ENCODE measurements at regions not wholly inside any gene's neighbourhood (a gene's known extent, or its start where the extent isn't known, plus 50 kb on each side); places are given as distances from the start of the nearest gene placed in this dataset.

GRCh38 chr9:28051559-28052503 lies 478.6 kb upstream of the C9orf72 start:
- Mint-ChIP-seq H3K4me3 (no peak overlapping the region), H3K27me3 (ENCODE audit: insufficient read depth) (peaks cover 3% of the 10 kb centered on the region), H3K36me3 (ENCODE audit: low read depth) (no peaks in the 10 kb centered on the region), H3K27ac (no peak overlapping the region), H3K9me3 (no peaks in the 10 kb centered on the region), H3K4me1 (peaks cover 24% of the 10 kb centered on the region)
- Histone ChIP-seq H3K27me3 (ENCODE audit: control insufficient read depth, insufficient read depth, low read length, poor library complexity, severe bottlenecking) (no peaks in the 10 kb centered on the region), H3K4me1 (ENCODE audit: control insufficient read depth, insufficient read depth, low read length) (peaks cover 8% of the 10 kb centered on the region), H3K36me3 (ENCODE audit: control insufficient read depth, insufficient read depth, low read length) (no peaks in the 10 kb centered on the region), H3K4me3 (ENCODE audit: low read length) (no peak overlapping the region), H3K27ac (ENCODE audit: low read depth, low read length) (no peak overlapping the region), H3K9ac (ENCODE audit: extremely low read depth, low read length, poor library complexity, severe bottlenecking) (no peak overlapping the region), H3K9me3 (ENCODE audit: control insufficient read depth, low read length) (no peaks in the 10 kb centered on the region)
- no peak for TF ChIP-seq CTCF (conservative IDR thresholded peaks at IDR 0.05)
- WGBS, 2 experiments (ENCODE audit: insufficient coverage in 1 of 2, insufficient read length in 1 of 2) = 92 to 100% methylated on average over 1 to 5 of the region's 5 CpGs
- DNase-seq = no peak

DNA sequence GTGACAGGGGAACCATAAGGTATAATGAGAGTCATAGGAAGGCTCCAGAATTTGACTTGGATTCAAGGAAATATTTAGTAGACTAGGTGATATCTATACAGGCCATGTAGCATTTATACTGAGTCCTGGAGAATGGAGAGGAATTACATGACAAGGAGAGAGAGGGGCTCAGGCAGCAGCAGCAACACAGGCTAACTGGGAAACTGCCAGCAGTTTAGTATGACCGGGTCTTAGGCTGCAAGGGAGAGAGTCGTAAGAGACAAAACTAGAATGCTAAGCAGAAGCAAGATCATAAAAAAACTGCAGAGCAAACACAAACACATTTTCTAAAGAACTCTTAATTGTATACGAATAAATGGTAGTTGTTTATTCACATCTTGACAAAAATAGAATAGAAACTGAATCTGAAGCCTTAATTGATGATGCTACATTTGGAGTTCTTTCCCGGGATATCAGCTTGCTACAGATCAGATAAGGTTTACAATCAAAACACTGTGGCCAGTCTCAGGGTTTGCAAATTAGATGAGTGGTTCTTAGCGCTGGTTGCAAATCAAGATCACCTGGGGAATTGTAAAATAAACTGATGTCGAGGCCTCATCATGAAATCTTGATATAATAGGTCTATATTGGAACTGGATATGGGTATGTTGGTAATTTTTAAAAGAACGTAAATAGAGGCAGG lies 480.0 kb upstream of the C9orf72 start:
- Histone ChIP-seq H3K27ac (ENCODE audit: low read depth, low read length) (no peak overlapping the region), H3K36me3 (ENCODE audit: control insufficient read depth, insufficient read depth, low read length) (no peaks in the 10 kb centered on the region), H3K27me3 (ENCODE audit: control insufficient read depth, insufficient read depth, low read length, poor library complexity, severe bottlenecking) (no peaks in the 10 kb centered on the region), H3K9ac (ENCODE audit: extremely low read depth, low read length, poor library complexity, severe bottlenecking) (no peak overlapping the region), H3K9me3 (ENCODE audit: control insufficient read depth, low read length) (peaks cover 6% of the 10 kb centered on the region), H3K4me3 (ENCODE audit: low read length) (no peak overlapping the region), H3K4me1 (ENCODE audit: control insufficient read depth, insufficient read depth, low read length) (peaks cover 5% of the 10 kb centered on the region)
- H3K4me1 Mint-ChIP-seq = peaks cover 23% of the 10 kb centered on the region
- peaks cover under 1% of the 10 kb centered on the region for H3K9me3 Mint-ChIP-seq
- H3K27me3 Mint-ChIP-seq (ENCODE audit: insufficient read depth) = peaks cover 3% of the 10 kb centered on the region
- DNase-seq = no peak
- no peak for TF ChIP-seq CTCF (conservative IDR thresholded peaks at IDR 0.05)
- no peak overlapping the region for H3K27ac Mint-ChIP-seq
- no peaks in the 10 kb centered on the region for H3K36me3 Mint-ChIP-seq (ENCODE audit: low read depth)
- H3K4me3 Mint-ChIP-seq = no peak overlapping the region
- 84 to 97% methylated on average over 4 to 7 of the region's 7 CpGs for WGBS, 2 experiments (ENCODE audit: insufficient coverage in 1 of 2, insufficient read length in 1 of 2)

GRCh38 chr9:28056006-28056405 lies 482.7 kb upstream of the C9orf72 start:
- Histone ChIP-seq H3K27ac (ENCODE audit: low read depth, low read length) (no peak overlapping the region), H3K9ac (ENCODE audit: extremely low read depth, low read length, poor library complexity, severe bottlenecking) (no peak overlapping the region), H3K9me3 (ENCODE audit: control insufficient read depth, low read length) (peaks cover 10% of the 10 kb centered on the region), H3K4me1 (ENCODE audit: control insufficient read depth, insufficient read depth, low read length) (peaks cover 5% of the 10 kb centered on the region), H3K36me3 (ENCODE audit: control insufficient read depth, insufficient read depth, low read length) (no peaks in the 10 kb centered on the region), H3K4me3 (ENCODE audit: low read length) (no peak overlapping the region), H3K27me3 (ENCODE audit: control insufficient read depth, insufficient read depth, low read length, poor library complexity, severe bottlenecking) (no peaks in the 10 kb centered on the region)
- TF ChIP-seq CTCF (conservative IDR thresholded peaks at IDR 0.05) = no peak
- Mint-ChIP-seq H3K9me3 (peaks cover 7% of the 10 kb centered on the region), H3K4me1 (peaks cover 23% of the 10 kb centered on the region), H3K27me3 (ENCODE audit: insufficient read depth) (peaks cover 2% of the 10 kb centered on the region), H3K27ac (no peak overlapping the region), H3K4me3 (no peak overlapping the region), H3K36me3 (ENCODE audit: low read depth) (no peaks in the 10 kb centered on the region)
- WGBS, 2 experiments (ENCODE audit: insufficient coverage in 1 of 2, insufficient read length in 1 of 2) = 92 to 97% methylated on average over 10 of the region's 10 CpGs
- DNase-seq = no peak
